GM13977 (cell line): ENCODE measurements at regions not wholly inside any gene's neighbourhood (a gene's known extent, or its start where the extent isn't known, plus 50 kb on each side); places are given as distances from the start of the nearest gene placed in this dataset.
A peak's percentile ranks its signal among the peaks of the same experiment; 100 is the strongest.

ENCODE experiments used
- DNase-seq: peaks from one replicate; pipeline ENCODE4 v3.0.0; 2012; ENCODE audit warnings: low spot score
- CTCF ChIP-seq: IDR thresholded peaks from 2 replicates; pipeline ENCODE4 v1.5.1; 2012; ENCODE audit warnings: mild to moderate bottlenecking, control low read depth; ENCODE audit not compliant: insufficient read depth; ENCODE audit errors: extremely low read depth, missing control alignments
- in situ Hi-C: fragments of 300-500 bp; cut with MboI; formaldehyde crosslinking; loops from one replicate; pipeline ENCODE4 v1.12.0; 2022; ENCODE audit warnings: low sequenced_read_pairs, low pct_unique_long_range_greater_than_20kb, mixed read lengths, inconsistent platforms; ENCODE audit not compliant: unreplicated experiment

DNA sequence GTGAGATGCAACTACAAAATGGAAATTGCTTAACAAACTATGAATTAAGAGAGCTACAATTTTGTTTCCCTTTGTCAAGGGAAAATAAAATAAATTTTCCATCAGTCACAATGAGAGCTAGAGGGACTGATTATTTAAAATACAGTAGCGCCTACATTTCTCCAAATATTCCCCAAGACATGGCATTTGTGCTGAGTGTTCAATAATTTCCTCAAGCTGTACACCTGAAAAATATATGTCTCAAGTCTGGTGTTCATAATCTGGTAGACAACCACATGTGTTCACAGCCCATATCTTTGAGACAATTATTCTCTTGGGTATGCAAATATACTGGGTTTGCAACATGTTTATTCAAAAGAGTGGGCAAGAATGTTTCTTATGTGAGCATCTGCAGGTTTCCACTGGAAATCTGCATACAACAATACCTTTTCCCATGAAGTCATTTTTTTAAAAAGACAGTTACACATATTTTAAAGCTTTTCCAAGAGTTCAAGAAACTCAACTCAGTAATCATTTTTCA is 240.1 kb upstream of the VRK2 start:
- no peak for TF ChIP-seq CTCF
- DNase-seq, result no peak

GRCh38 chr2:57809230-57809629 is 237.4 kb upstream of the VRK2 start:
- TF ChIP-seq CTCF, result no peak
- in situ Hi-C loops, result no loop called here
- DNase-seq, result peak; percentile 35

More for the DNA sequence above, 240.1 kb upstream of the VRK2 start:
- in situ Hi-C loops, result no loop called here

GRCh38 chr2:57821088-57821487 is 225.5 kb upstream of the VRK2 start:
- DNase-seq, result no peak
- no peak for TF ChIP-seq CTCF
- in situ Hi-C loops, result no loop called here

GRCh38 chr2:57828221-57828620 is 218.4 kb upstream of the VRK2 start:
- in situ Hi-C loops, result no loop called here
- TF ChIP-seq CTCF, result no peak
- DNase-seq, result no peak

- no peak for DNase-seq
- no peak for TF ChIP-seq CTCF
- in situ Hi-C loops, result no loop called here
Measured at GRCh38 chr2:57834666-57835065, 211.9 kb upstream of the VRK2 start.

DNA sequence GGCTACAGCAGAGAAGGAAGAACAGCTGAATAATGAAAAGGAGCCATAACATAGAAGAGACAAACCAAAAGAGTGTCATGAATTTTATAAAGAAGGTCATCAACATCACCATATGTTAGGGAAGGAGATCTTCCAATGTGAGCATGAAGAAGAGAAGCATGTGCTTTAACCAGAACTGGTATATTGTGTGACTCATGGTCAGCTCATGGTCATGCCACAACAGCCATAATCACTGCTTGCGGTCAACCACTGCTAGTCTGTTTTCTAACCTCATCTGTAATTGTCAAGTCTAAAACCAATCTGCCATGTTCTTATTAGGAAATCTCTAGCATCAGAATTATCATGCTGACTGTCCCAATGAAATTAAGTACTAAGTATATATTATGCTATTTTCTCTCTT is 204.1 kb upstream of the VRK2 start:
- DNase-seq, result no peak
- in situ Hi-C loops, result no loop called here
- TF ChIP-seq CTCF, result no peak

- DNase-seq, result no peak
- in situ Hi-C loops, result no loop called here
- no peak for TF ChIP-seq CTCF
Measured at GRCh38 chr2:57843158-57843557, 203.4 kb upstream of the VRK2 start.
